Bronchial epithelial cell (primary cell): ENCODE measurements at regions not wholly inside any gene's neighbourhood (a gene's known extent, or its start where the extent isn't known, plus 50 kb on each side); places are given as distances from the start of the nearest gene placed in this dataset.
"Not testable (repeated sequence)": the region's sequence is repeated elsewhere in the genome, so short reads cannot be mapped to it uniquely, and the experiment has no call there.

Experiments used
- DNase-seq: peaks from one replicate; pipeline ENCODE4 v3.0.0-alpha.2; 2010; ENCODE audit warnings: low read depth
- FAIRE-seq: peaks from 2 replicates; lab custom pipeline; 2011; peaks lifted over from hg19 to GRCh38; lab: Jason Lieb, UNC
- H3K27me3 ChIP-seq: 2 replicates; pipeline ENCODE4 v1.5.1; 2011; ENCODE audit warnings: low read length; ENCODE audit not compliant: control insufficient read depth, insufficient read depth
- H3K36me3 ChIP-seq: 2 replicates; pipeline ENCODE4 v1.5.1; 2011; ENCODE audit warnings: low read length; ENCODE audit not compliant: control insufficient read depth, insufficient read depth
- H3K4me3 ChIP-seq: 2 replicates; pipeline ENCODE4 v1.5.1; 2011; ENCODE audit warnings: mild to moderate bottlenecking, low read depth, low read length, control low read depth
- CTCF ChIP-seq: IDR thresholded peaks from 2 replicates; pipeline ENCODE4 v1.5.1; 2011; ENCODE audit warnings: mild to moderate bottlenecking, moderate library complexity, low read length, control low read depth, inconsistent platforms; ENCODE audit not compliant: insufficient read depth, severe bottlenecking

GRCh38 chr2:107511970-107512789 is 314.5 kb upstream of the RGPD4 start:
- DNase-seq: no peak
- no peak for TF ChIP-seq CTCF
- FAIRE-seq: no peak
- Histone ChIP-seq H3K27me3 (no peaks in the 10 kb centered on the region), H3K36me3 (no peaks in the 10 kb centered on the region), H3K4me3 (no peak overlapping the region)

GRCh38 chr2:107525406-107525805 is 301.3 kb upstream of the RGPD4 start:
- FAIRE-seq (no peak), DNase-seq (peak; percentile 47)
- TF ChIP-seq CTCF: no peak
- Histone ChIP-seq H3K27me3 (no peaks in the 10 kb centered on the region), H3K36me3 (no peaks in the 10 kb centered on the region), H3K4me3 (no peak overlapping the region)

GRCh38 chr2:107529146-107529545 is 297.5 kb upstream of the RGPD4 start:
- no peak for FAIRE-seq
- DNase-seq: no peak
- TF ChIP-seq CTCF: no peak
- H3K36me3 ChIP-seq: no peaks in the 10 kb centered on the region
- H3K27me3 ChIP-seq: no peaks in the 10 kb centered on the region
- H3K4me3 ChIP-seq: no peak overlapping the region

- DNase-seq: no peak
- no peak for TF ChIP-seq CTCF
- H3K36me3 ChIP-seq: no peaks in the 10 kb centered on the region
- H3K27me3 ChIP-seq: no peaks in the 10 kb centered on the region
- FAIRE-seq: no peak
- no peak overlapping the region for H3K4me3 ChIP-seq
Observed at GRCh38 chr2:107530046-107530445, 296.6 kb upstream of the RGPD4 start.

GRCh38 chr2:107534926-107535325 is 291.8 kb upstream of the RGPD4 start:
- no peak overlapping the region for H3K4me3 ChIP-seq
- no peaks in the 10 kb centered on the region for H3K27me3 ChIP-seq
- FAIRE-seq: no peak
- no peaks in the 10 kb centered on the region for H3K36me3 ChIP-seq
- no peak for DNase-seq
- no peak for TF ChIP-seq CTCF

- H3K27me3 ChIP-seq, DNase-seq, H3K4me3 ChIP-seq, H3K36me3 ChIP-seq, FAIRE-seq: not testable (repeated sequence)
Observed at GRCh38 chr2:107535905-107536689, 290.6 kb upstream of the RGPD4 start.
